H9 (cell line): ENCODE measurements at regions not wholly inside any gene's neighbourhood (a gene's known extent, or its start where the extent isn't known, plus 50 kb on each side); places are given as distances from the start of the nearest gene placed in this dataset.

Source experiments
- DNase-seq: peaks from one replicate; pipeline ENCODE4 v3.0.0-alpha.2; 2017
- H2AFZ ChIP-seq: one replicate; pipeline ENCODE4 v1.6.1; 2013; ENCODE audit warnings: mild to moderate bottlenecking, low read length, control low read depth, moderate library complexity
- H2AK5ac ChIP-seq: 2 replicates; pipeline ENCODE4 v1.6.1; 2013; ENCODE audit warnings: low read length, control low read depth, mixed read lengths; ENCODE audit not compliant: insufficient read length
- H2BK120ac ChIP-seq: one replicate; pipeline ENCODE4 v1.6.1; 2013; ENCODE audit warnings: low read depth, mild to moderate bottlenecking, low read length, control low read depth, inconsistent platforms; ENCODE audit not compliant: poor library complexity, severe bottlenecking
- H2BK12ac ChIP-seq: 2 replicates; pipeline ENCODE4 v1.6.1; 2013; ENCODE audit warnings: low read length, control low read depth, mixed read lengths, low read depth; ENCODE audit not compliant: insufficient read length
- H2BK15ac ChIP-seq: 2 replicates; pipeline ENCODE4 v1.6.1; 2013; ENCODE audit warnings: low read depth, low read length, control low read depth
- H2BK20ac ChIP-seq: one replicate; pipeline ENCODE4 v1.6.1; 2013; ENCODE audit warnings: low read depth, mild to moderate bottlenecking, low read length, control low read depth, inconsistent platforms; ENCODE audit not compliant: poor library complexity, severe bottlenecking
- H2BK5ac ChIP-seq: 2 replicates; pipeline ENCODE4 v1.6.1; 2013; ENCODE audit warnings: low read length, control low read depth, mixed read lengths; ENCODE audit not compliant: insufficient read length
- H3K14ac ChIP-seq: 2 replicates; pipeline ENCODE4 v1.6.1; 2013; ENCODE audit warnings: low read length, control low read depth; ENCODE audit not compliant: insufficient read depth
- H3K18ac ChIP-seq: 2 replicates; pipeline ENCODE4 v1.6.1; 2013; ENCODE audit warnings: low read depth, mild to moderate bottlenecking, mixed read lengths, low read length, control low read depth; ENCODE audit not compliant: insufficient read length
- H3K23ac ChIP-seq: 2 replicates; pipeline ENCODE4 v1.6.1; 2013; ENCODE audit warnings: low read length, control low read depth, mixed read lengths, low read depth; ENCODE audit not compliant: insufficient read length
- H3K23me2 ChIP-seq: 2 replicates; pipeline ENCODE4 v1.6.1; 2013; ENCODE audit warnings: low read depth, mild to moderate bottlenecking, mixed read lengths, low read length, control low read depth; ENCODE audit not compliant: insufficient read length, poor library complexity, severe bottlenecking
- H3K27ac ChIP-seq: 2 replicates; pipeline ENCODE4 v1.5.1; 2013; ENCODE audit warnings: low read length, control low read depth, mixed read lengths, low read depth; ENCODE audit not compliant: insufficient read length
- H3K27me3 ChIP-seq: 2 replicates; pipeline ENCODE4 v1.6.1; 2013; ENCODE audit warnings: low read length, control low read depth, inconsistent platforms; ENCODE audit not compliant: insufficient read depth
- H3K4ac ChIP-seq: 2 replicates; pipeline ENCODE4 v1.6.1; 2013; ENCODE audit warnings: low read depth, mild to moderate bottlenecking, control low read depth, inconsistent platforms, low read length, moderate library complexity
- H3K4me1 ChIP-seq: 2 replicates; pipeline ENCODE4 v1.6.1; 2013; ENCODE audit warnings: low read length, control low read depth, inconsistent platforms; ENCODE audit not compliant: insufficient read depth
- H3K4me2 ChIP-seq: 2 replicates; pipeline ENCODE4 v1.6.1; 2013; ENCODE audit warnings: low read length, control low read depth, mixed read lengths; ENCODE audit not compliant: insufficient read length, insufficient read depth
- H3K56ac ChIP-seq: 2 replicates; pipeline ENCODE4 v1.6.1; 2013; ENCODE audit warnings: low read depth, mild to moderate bottlenecking, mixed read lengths, low read length, control low read depth; ENCODE audit not compliant: insufficient read length
- H3K79me1 ChIP-seq: 2 replicates; pipeline ENCODE4 v1.6.1; 2013; ENCODE audit warnings: low read depth, mild to moderate bottlenecking, moderate library complexity, low read length, control low read depth, inconsistent platforms; ENCODE audit not compliant: insufficient read depth, poor library complexity, severe bottlenecking
- H3K79me2 ChIP-seq: 2 replicates; pipeline ENCODE4 v1.6.1; 2013; ENCODE audit warnings: low read length, control low read depth, inconsistent platforms; ENCODE audit not compliant: insufficient read depth
- H3K9ac ChIP-seq: 2 replicates; pipeline ENCODE4 v1.6.1; 2013; ENCODE audit warnings: low read length, control low read depth, mixed read lengths; ENCODE audit not compliant: insufficient read length; ENCODE audit errors: extremely low read depth
- H3K9me3 ChIP-seq: one replicate; pipeline ENCODE4 v1.6.1; 2013; ENCODE audit warnings: low read depth, low read length, inconsistent platforms; ENCODE audit not compliant: control insufficient read depth
- H3T11ph ChIP-seq: one replicate; pipeline ENCODE4 v1.6.1; 2013; ENCODE audit warnings: mild to moderate bottlenecking, low read length, control low read depth, inconsistent platforms
- H4K20me1 ChIP-seq: one replicate; pipeline ENCODE4 v1.6.1; 2013; ENCODE audit not compliant: control insufficient read depth, insufficient read length, insufficient read depth
- H4K5ac ChIP-seq: 2 replicates; pipeline ENCODE4 v1.6.1; 2013; ENCODE audit warnings: low read depth, mild to moderate bottlenecking, mixed read lengths, low read length, control low read depth; ENCODE audit not compliant: insufficient read length
- H4K8ac ChIP-seq: replicated peaks from 2 replicates; pipeline ENCODE4 v1.6.1; 2013; ENCODE audit warnings: low read length, control low read depth, mixed read lengths, low read depth; ENCODE audit not compliant: insufficient read length
- H4K91ac ChIP-seq: 2 replicates; pipeline ENCODE4 v1.6.1; 2013; ENCODE audit warnings: low read depth, mild to moderate bottlenecking, moderate library complexity, mixed read lengths, low read length, control low read depth; ENCODE audit not compliant: insufficient read length
- H3K27ac Mint-ChIP-seq, 3 experiments: 2 replicates in 2 of 3; 3 replicates in 1 of 3; pipeline ENCODE4 v1.8.0; 2020 to 2021; ENCODE audit warnings: mixed read lengths in 3 of 3, mild to moderate bottlenecking in 1 of 3, moderate library complexity in 1 of 3
- H3K27me3 Mint-ChIP-seq: 2 replicates; pipeline ENCODE4 v1.8.0; 2021; ENCODE audit warnings: low read depth, mild to moderate bottlenecking, moderate library complexity, mixed read lengths
- H3K36me3 Mint-ChIP-seq, 3 experiments: 2 replicates in 2 of 3; 3 replicates in 1 of 3; pipeline ENCODE4 v1.8.0; 2020 to 2021; ENCODE audit warnings: low read depth in 3 of 3, mixed read lengths in 3 of 3; ENCODE audit not compliant: insufficient read depth in 1 of 3
- H3K4me1 Mint-ChIP-seq, 2 experiments: 2 replicates each; pipeline ENCODE4 v1.8.0; 2020; ENCODE audit warnings: mixed read lengths in 2 of 2
- H3K4me3 Mint-ChIP-seq, 2 experiments: 2 replicates in 1 of 2; 3 replicates in 1 of 2; pipeline ENCODE4 v1.8.0; 2020 to 2021; ENCODE audit warnings: mild to moderate bottlenecking in 2 of 2, mixed read lengths in 2 of 2, moderate library complexity in 1 of 2
- H3K9me3 Mint-ChIP-seq, 2 experiments: 2 replicates in 1 of 2; 3 replicates in 1 of 2; pipeline ENCODE4 v1.8.0; 2020; ENCODE audit warnings: mild to moderate bottlenecking in 2 of 2, mixed read lengths in 2 of 2, moderate library complexity in 1 of 2
- WGBS: extraction: QIAGEN DNeasy Blood & Tissue Kit; methylation state at CpG from one replicate; pipeline ENCODE4 v1.1.7; 2013; ENCODE audit warnings: missing lambda C conversion rate, low lambda C conversion rate, mixed read lengths; ENCODE audit not compliant: insufficient read length; ENCODE audit errors: extremely low coverage; 5-methylcytosine and 5-hydroxymethylcytosine counted together
- TF ChIP-seq, protein P1 (sequence below): fragments of 200-600 bp; sonication (generic); conservative IDR thresholded peaks from 3 replicates; pipeline ENCODE4 v1.8.0; 2021; ENCODE audit warnings: antibody characterized with exemption, mild to moderate bottlenecking

DNA sequence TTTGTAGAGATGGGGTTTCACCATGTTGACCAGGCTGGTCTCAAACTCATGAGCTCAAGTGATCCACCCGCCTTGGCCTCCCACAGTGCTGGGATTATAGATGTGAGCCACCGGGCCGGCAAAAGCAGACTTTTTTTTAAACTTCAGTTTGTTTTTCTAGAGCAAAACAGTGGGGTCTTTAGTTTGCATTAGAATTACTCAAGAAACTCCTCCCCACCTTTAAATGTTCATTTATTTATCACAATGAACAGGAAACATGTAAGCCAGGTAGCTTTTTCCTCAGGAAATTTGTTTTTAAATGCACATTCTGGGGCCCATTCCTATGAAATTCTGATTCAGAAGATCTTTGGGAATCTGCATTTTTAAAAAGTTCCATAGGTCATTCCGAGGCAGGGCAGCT, 56.0 kb upstream of the JAZF1 start:
- no peaks in the 10 kb centered on the region for H3K79me1 ChIP-seq
- no peaks in the 10 kb centered on the region for H3K27me3 Mint-ChIP-seq
- no peak overlapping the region for H3K4me2 ChIP-seq
- H3K36me3 Mint-ChIP-seq = no peaks in the 10 kb centered on the region; a peak in 1 of 7 replicates
- H3K79me2 ChIP-seq = no peaks in the 10 kb centered on the region
- H3K9me3 ChIP-seq = no peaks in the 10 kb centered on the region
- no peaks in the 10 kb centered on the region; a peak in 1 of 5 replicates for H3K9me3 Mint-ChIP-seq
- peak overlapping the region; percentile 83 for H3K27ac ChIP-seq
- H4K91ac ChIP-seq = no peak overlapping the region
- no peaks in the 10 kb centered on the region for H4K20me1 ChIP-seq
- H3K56ac ChIP-seq = no peak overlapping the region
- H3K4me1 Mint-ChIP-seq = peaks cover 30 to 41% of the 10 kb centered on the region in 2 experiments
- H3K4ac ChIP-seq = no peak overlapping the region
- no peak overlapping the region for H3K14ac ChIP-seq
- no peak overlapping the region for H2AK5ac ChIP-seq
- H4K5ac ChIP-seq = no peak overlapping the region
- peaks cover 14% of the 10 kb centered on the region; the same call in 1 of the 2 replicates for H3K4me1 ChIP-seq
- no peak overlapping the region for H2BK120ac ChIP-seq
- H4K8ac ChIP-seq = no peak overlapping the region
- DNase-seq = no peak
- no peaks in the 10 kb centered on the region for H3K27me3 ChIP-seq
- no peak overlapping the region for H3K9ac ChIP-seq
- TF ChIP-seq, protein P1, sequence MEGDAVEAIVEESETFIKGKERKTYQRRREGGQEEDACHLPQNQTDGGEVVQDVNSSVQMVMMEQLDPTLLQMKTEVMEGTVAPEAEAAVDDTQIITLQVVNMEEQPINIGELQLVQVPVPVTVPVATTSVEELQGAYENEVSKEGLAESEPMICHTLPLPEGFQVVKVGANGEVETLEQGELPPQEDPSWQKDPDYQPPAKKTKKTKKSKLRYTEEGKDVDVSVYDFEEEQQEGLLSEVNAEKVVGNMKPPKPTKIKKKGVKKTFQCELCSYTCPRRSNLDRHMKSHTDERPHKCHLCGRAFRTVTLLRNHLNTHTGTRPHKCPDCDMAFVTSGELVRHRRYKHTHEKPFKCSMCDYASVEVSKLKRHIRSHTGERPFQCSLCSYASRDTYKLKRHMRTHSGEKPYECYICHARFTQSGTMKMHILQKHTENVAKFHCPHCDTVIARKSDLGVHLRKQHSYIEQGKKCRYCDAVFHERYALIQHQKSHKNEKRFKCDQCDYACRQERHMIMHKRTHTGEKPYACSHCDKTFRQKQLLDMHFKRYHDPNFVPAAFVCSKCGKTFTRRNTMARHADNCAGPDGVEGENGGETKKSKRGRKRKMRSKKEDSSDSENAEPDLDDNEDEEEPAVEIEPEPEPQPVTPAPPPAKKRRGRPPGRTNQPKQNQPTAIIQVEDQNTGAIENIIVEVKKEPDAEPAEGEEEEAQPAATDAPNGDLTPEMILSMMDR = no peak
- H3K27ac Mint-ChIP-seq = peak overlapping the region; percentile 47 to 83 (median 82); a peak in 5 of 7 replicates
- no peak overlapping the region for H3K18ac ChIP-seq
- no peak overlapping the region; a peak in 1 of 5 replicates for H3K4me3 Mint-ChIP-seq
- no CpG with 5 or more reads among the region's 4 CpGs for WGBS
- no peak overlapping the region for H3K23ac ChIP-seq
- no peaks in the 10 kb centered on the region for H3K23me2 ChIP-seq
- no peak overlapping the region for H2AFZ ChIP-seq
- H2BK15ac ChIP-seq = no peak overlapping the region
- H2BK5ac ChIP-seq = no peak overlapping the region
- H3T11ph ChIP-seq = no peak overlapping the region
- H2BK12ac ChIP-seq = no peak overlapping the region
- H2BK20ac ChIP-seq = no peak overlapping the region
